GM23338 (cell line): ENCODE measurements at regions not wholly inside any gene's neighbourhood (a gene's known extent, or its start where the extent isn't known, plus 50 kb on each side); places are given as distances from the start of the nearest gene placed in this dataset.

Experiments used
- ATAC-seq: fragments of 200-7000 bp; cut with Tn5 transposase; 3 replicates; pipeline ENCODE4 v1.9.1; 2020
- DNase-seq: peaks from one replicate; pipeline ENCODE4 v3.0.0-alpha.2; 2015; ENCODE audit warnings: low spot score
- H2AFZ ChIP-seq: fragments of 200-600 bp; sonication (generic); 2 replicates; pipeline ENCODE4 v1.8.0; 2016; ENCODE audit warnings: antibody characterized with exemption, mild to moderate bottlenecking, moderate library complexity
- H3F3A ChIP-seq: fragments of 200-600 bp; sonication (generic); replicated peaks from 2 replicates; pipeline ENCODE4 v1.8.0; 2017; ENCODE audit warnings: antibody characterized with exemption, mixed run types, low read depth
- H3K27ac ChIP-seq: fragments of 200-600 bp; sonication (generic); 2 replicates; pipeline ENCODE4 v1.6.1; 2016; ENCODE audit warnings: low read depth
- H3K27me3 ChIP-seq: fragments of 200-600 bp; sonication (generic); 2 replicates; pipeline ENCODE4 v1.8.0; 2016; ENCODE audit warnings: mild to moderate bottlenecking, mixed run types, moderate library complexity; ENCODE audit not compliant: insufficient read depth
- H3K36me3 ChIP-seq: fragments of 200-600 bp; sonication (generic); 2 replicates; pipeline ENCODE4 v1.8.0; 2016; ENCODE audit warnings: mild to moderate bottlenecking; ENCODE audit not compliant: insufficient read depth
- H3K4me1 ChIP-seq: fragments of 200-600 bp; sonication (generic); 2 replicates; pipeline ENCODE4 v1.8.0; 2016; ENCODE audit warnings: mild to moderate bottlenecking, moderate library complexity; ENCODE audit not compliant: insufficient read depth
- H3K4me2 ChIP-seq: fragments of 200-600 bp; sonication (generic); 2 replicates; pipeline ENCODE4 v1.7.1; 2017; ENCODE audit warnings: mixed run types
- H3K4me3 ChIP-seq: fragments of 200-600 bp; sonication (generic); 2 replicates; pipeline ENCODE4 v1.6.1; 2016; ENCODE audit warnings: mixed run types
- H3K79me2 ChIP-seq: fragments of 200-600 bp; sonication (generic); replicated peaks from 2 replicates; pipeline ENCODE4 v1.8.0; 2017; ENCODE audit warnings: mild to moderate bottlenecking; ENCODE audit not compliant: insufficient read depth
- H3K9me2 ChIP-seq: fragments of 200-600 bp; sonication (generic); 2 replicates; pipeline ENCODE4 v1.8.0; 2017; ENCODE audit not compliant: insufficient read depth
- H4K20me1 ChIP-seq: fragments of 200-600 bp; sonication (generic); replicated peaks from 2 replicates; pipeline ENCODE4 v1.8.0; 2017; ENCODE audit warnings: mild to moderate bottlenecking; ENCODE audit not compliant: insufficient read depth
- H3K27ac Mint-ChIP-seq: 2 replicates; pipeline ENCODE4 v1.8.0; 2020; ENCODE audit warnings: inconsistent platforms, mild to moderate bottlenecking, moderate library complexity, mixed read lengths
- H3K27me3 Mint-ChIP-seq: 3 replicates; pipeline ENCODE4 v1.8.0; 2022; ENCODE audit warnings: low read depth, mild to moderate bottlenecking, moderate library complexity, mixed read lengths, inconsistent platforms; ENCODE audit not compliant: insufficient read depth, poor library complexity
- H3K36me3 Mint-ChIP-seq: 3 replicates; pipeline ENCODE4 v1.8.0; 2021; ENCODE audit warnings: low read depth, mild to moderate bottlenecking, inconsistent platforms, moderate library complexity, mixed read lengths
- H3K4me1 Mint-ChIP-seq: 3 replicates; pipeline ENCODE4 v1.8.0; 2020; ENCODE audit warnings: mild to moderate bottlenecking, inconsistent platforms, mixed read lengths
- H3K4me3 Mint-ChIP-seq: 3 replicates; pipeline ENCODE4 v1.8.0; 2021; ENCODE audit warnings: moderate library complexity, mild to moderate bottlenecking, inconsistent platforms, mixed read lengths
- H3K9me3 Mint-ChIP-seq: 3 replicates; pipeline ENCODE4 v1.8.0; 2020; ENCODE audit warnings: moderate library complexity, mild to moderate bottlenecking, inconsistent platforms, mixed read lengths
- CREB1 ChIP-seq: fragments of 250-450 bp; sonication (Bioruptor Pico); IDR thresholded peaks from 2 replicates; pipeline ENCODE4 v1.5.0; 2020; ENCODE audit warnings: low read depth, mild to moderate bottlenecking, moderate library complexity
- POLR2AphosphoS5 ChIP-seq: IDR thresholded peaks from 2 replicates; pipeline ENCODE4 v1.6.1; 2016; ENCODE audit warnings: antibody characterized with exemption, low read depth
- REST ChIP-seq: IDR thresholded peaks from one replicate; pipeline ENCODE4 v1.6.1; 2018; ENCODE audit warnings: antibody characterized with exemption; ENCODE audit not compliant: unreplicated experiment
- STAT1 ChIP-seq: IDR thresholded peaks from one replicate; pipeline ENCODE4 v1.6.1; 2016; ENCODE audit warnings: antibody characterized with exemption; ENCODE audit not compliant: unreplicated experiment
- ZNF114 ChIP-seq: fragments of 250-450 bp; sonication (Bioruptor Pico); IDR thresholded peaks from 2 replicates; pipeline ENCODE4 v1.5.0; 2020; ENCODE audit warnings: mild to moderate bottlenecking, moderate library complexity
- ZNF462 ChIP-seq: fragments of 250-450 bp; sonication (Bioruptor Pico); IDR thresholded peaks from 2 replicates; pipeline ENCODE4 v1.5.0; 2020; ENCODE audit warnings: mild to moderate bottlenecking, moderate library complexity

- no peak for TF ChIP-seq ZNF462 (CRISPR knock-in tag)
- no peak for TF ChIP-seq STAT1
- TF ChIP-seq CREB1 (CRISPR knock-in tag): no peak
- no peak for TF ChIP-seq POLR2AphosphoS5
These were observed 147.7 kb downstream of the RBM46 start (continued) for GRCh38 chr4:154928640-154929257.

DNA sequence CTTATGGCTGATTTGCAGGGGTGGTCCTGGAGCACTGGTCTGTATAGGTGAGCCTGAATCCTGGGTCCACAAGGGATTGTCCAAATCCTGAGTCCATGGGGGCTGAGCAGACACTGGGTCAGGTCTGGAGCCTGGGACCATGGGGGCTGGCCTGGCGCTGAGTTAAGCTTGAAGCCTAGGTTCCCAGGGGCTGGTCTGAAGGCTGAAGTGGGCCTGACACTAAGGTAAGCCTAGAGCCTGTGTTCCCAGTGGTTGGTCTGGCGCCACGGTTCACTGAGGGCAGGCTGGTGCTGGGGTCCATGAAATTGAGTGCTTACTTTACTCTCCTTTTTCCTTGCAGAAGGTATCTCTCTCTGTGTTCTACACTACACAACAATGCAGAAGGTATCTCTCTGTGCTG lies 155.8 kb downstream of the RBM46 start:
- no peaks in the 10 kb centered on the region for H3K4me1 Mint-ChIP-seq
- no peak overlapping the region for H2AFZ ChIP-seq
- TF ChIP-seq REST (no peak), ZNF114 (CRISPR knock-in tag) (no peak)
- H3K4me3 ChIP-seq: no peak overlapping the region
- no peaks in the 10 kb centered on the region for H3K27me3 ChIP-seq
- no peak overlapping the region for H3K4me3 Mint-ChIP-seq
- no peaks in the 10 kb centered on the region for H3K4me1 ChIP-seq
- no peaks in the 10 kb centered on the region for H3K79me2 ChIP-seq
- no peaks in the 10 kb centered on the region for H3K27me3 Mint-ChIP-seq
- ATAC-seq (no peak), DNase-seq (no peak)
- H3K36me3 Mint-ChIP-seq: no peaks in the 10 kb centered on the region; the same call in 2 of the 3 replicates
- no peaks in the 10 kb centered on the region for H3K36me3 ChIP-seq
- H3K27ac ChIP-seq: no peak overlapping the region
- no peak overlapping the region for H3K27ac Mint-ChIP-seq
- H3K9me3 Mint-ChIP-seq: peaks cover 10% of the 10 kb centered on the region; the same call in 2 of the 3 replicates
- no peak overlapping the region for H3K4me2 ChIP-seq
- no peaks in the 10 kb centered on the region for H3F3A ChIP-seq
- H3K9me2 ChIP-seq: no peaks in the 10 kb centered on the region
- no peaks in the 10 kb centered on the region for H4K20me1 ChIP-seq
